ENCODE measurements at regions not wholly inside any gene's neighbourhood (a gene's known extent, or its start where the extent isn't known, plus 50 kb on each side); places are given as distances from the start of the nearest gene placed in this dataset.

DNA sequence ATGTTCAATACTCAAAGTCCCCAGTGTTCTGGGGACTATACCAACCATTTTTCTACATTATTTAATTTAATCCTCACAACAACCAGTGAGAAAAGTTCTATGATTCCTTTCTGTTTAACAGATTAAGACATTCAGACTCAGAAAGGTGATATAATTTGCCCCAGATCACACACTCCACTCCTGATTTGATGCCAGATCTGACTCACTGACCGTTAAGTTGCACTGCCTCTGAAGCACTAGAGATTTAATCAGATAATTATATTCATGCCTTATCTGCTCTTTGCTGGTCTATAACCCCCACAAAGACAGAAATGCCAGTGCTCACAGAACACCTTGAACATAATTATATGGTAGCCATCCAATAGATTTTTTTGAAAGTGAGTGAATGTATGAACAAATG, 501.0 kb downstream of the IGSF11 start:
- TF ChIP-seq, protein P1, sequence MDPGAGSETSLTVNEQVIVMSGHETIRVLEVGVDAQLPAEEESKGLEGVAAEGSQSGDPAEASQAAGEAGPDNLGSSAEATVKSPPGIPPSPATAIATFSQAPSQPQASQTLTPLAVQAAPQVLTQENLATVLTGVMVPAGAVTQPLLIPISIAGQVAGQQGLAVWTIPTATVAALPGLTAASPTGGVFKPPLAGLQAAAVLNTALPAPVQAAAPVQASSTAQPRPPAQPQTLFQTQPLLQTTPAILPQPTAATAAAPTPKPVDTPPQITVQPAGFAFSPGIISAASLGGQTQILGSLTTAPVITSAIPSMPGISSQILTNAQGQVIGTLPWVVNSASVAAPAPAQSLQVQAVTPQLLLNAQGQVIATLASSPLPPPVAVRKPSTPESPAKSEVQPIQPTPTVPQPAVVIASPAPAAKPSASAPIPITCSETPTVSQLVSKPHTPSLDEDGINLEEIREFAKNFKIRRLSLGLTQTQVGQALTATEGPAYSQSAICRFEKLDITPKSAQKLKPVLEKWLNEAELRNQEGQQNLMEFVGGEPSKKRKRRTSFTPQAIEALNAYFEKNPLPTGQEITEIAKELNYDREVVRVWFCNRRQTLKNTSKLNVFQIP (CRISPR knock-in tag; IDR thresholded peaks at IDR 0.05; ENCODE audit: borderline replicate concordance, low read depth), result no peak
- no peak for TF ChIP-seq PPARA (CRISPR knock-in tag; IDR thresholded peaks at IDR 0.05; ENCODE audit: borderline replicate concordance)
- TF ChIP-seq, protein P2, sequence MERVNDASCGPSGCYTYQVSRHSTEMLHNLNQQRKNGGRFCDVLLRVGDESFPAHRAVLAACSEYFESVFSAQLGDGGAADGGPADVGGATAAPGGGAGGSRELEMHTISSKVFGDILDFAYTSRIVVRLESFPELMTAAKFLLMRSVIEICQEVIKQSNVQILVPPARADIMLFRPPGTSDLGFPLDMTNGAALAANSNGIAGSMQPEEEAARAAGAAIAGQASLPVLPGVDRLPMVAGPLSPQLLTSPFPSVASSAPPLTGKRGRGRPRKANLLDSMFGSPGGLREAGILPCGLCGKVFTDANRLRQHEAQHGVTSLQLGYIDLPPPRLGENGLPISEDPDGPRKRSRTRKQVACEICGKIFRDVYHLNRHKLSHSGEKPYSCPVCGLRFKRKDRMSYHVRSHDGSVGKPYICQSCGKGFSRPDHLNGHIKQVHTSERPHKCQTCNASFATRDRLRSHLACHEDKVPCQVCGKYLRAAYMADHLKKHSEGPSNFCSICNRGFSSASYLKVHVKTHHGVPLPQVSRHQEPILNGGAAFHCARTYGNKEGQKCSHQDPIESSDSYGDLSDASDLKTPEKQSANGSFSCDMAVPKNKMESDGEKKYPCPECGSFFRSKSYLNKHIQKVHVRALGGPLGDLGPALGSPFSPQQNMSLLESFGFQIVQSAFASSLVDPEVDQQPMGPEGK (CRISPR knock-in tag; IDR thresholded peaks at IDR 0.05; ENCODE audit: borderline replicate concordance), result no peak
- TF ChIP-seq GLIS3 (CRISPR knock-in tag; IDR thresholded peaks at IDR 0.05), result no peak
- TF ChIP-seq RARB (CRISPR knock-in tag; IDR thresholded peaks at IDR 0.05), result no peak
- no peak for TF ChIP-seq ISL1 (CRISPR knock-in tag; IDR thresholded peaks at IDR 0.05)
- TF ChIP-seq, protein P3, sequence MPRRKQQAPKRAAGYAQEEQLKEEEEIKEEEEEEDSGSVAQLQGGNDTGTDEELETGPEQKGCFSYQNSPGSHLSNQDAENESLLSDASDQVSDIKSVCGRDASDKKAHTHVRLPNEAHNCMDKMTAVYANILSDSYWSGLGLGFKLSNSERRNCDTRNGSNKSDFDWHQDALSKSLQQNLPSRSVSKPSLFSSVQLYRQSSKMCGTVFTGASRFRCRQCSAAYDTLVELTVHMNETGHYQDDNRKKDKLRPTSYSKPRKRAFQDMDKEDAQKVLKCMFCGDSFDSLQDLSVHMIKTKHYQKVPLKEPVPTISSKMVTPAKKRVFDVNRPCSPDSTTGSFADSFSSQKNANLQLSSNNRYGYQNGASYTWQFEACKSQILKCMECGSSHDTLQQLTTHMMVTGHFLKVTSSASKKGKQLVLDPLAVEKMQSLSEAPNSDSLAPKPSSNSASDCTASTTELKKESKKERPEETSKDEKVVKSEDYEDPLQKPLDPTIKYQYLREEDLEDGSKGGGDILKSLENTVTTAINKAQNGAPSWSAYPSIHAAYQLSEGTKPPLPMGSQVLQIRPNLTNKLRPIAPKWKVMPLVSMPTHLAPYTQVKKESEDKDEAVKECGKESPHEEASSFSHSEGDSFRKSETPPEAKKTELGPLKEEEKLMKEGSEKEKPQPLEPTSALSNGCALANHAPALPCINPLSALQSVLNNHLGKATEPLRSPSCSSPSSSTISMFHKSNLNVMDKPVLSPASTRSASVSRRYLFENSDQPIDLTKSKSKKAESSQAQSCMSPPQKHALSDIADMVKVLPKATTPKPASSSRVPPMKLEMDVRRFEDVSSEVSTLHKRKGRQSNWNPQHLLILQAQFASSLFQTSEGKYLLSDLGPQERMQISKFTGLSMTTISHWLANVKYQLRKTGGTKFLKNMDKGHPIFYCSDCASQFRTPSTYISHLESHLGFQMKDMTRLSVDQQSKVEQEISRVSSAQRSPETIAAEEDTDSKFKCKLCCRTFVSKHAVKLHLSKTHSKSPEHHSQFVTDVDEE (CRISPR knock-in tag; IDR thresholded peaks at IDR 0.05), result no peak
- no peak for TF ChIP-seq ARNTL (CRISPR knock-in tag; IDR thresholded peaks at IDR 0.05; ENCODE audit: borderline replicate concordance, low read depth)
- TF ChIP-seq OSR1 (CRISPR knock-in tag; IDR thresholded peaks at IDR 0.05), result no peak
- no peak for TF ChIP-seq ZFP3 (CRISPR knock-in tag; IDR thresholded peaks at IDR 0.05)
- TF ChIP-seq BACH2 (CRISPR knock-in tag; IDR thresholded peaks at IDR 0.05; ENCODE audit: borderline replicate concordance), result no peak
- TF ChIP-seq ZNF565 (CRISPR knock-in tag; conservative IDR thresholded peaks at IDR 0.05; ENCODE audit: low read depth), result no peak
- no peak for TF ChIP-seq SNAI2 (CRISPR knock-in tag; IDR thresholded peaks at IDR 0.05)
- no peak for TF ChIP-seq TCF4 (CRISPR knock-in tag; IDR thresholded peaks at IDR 0.05; ENCODE audit: borderline replicate concordance)

All from SK-N-SH treated with all-trans-retinoic acid at 6 μM for 48 hours (cell line).